ENCODE measurements at regions not wholly inside any gene's neighbourhood (a gene's known extent, or its start where the extent isn't known, plus 50 kb on each side); places are given as distances from the start of the nearest gene placed in this dataset.

DNA sequence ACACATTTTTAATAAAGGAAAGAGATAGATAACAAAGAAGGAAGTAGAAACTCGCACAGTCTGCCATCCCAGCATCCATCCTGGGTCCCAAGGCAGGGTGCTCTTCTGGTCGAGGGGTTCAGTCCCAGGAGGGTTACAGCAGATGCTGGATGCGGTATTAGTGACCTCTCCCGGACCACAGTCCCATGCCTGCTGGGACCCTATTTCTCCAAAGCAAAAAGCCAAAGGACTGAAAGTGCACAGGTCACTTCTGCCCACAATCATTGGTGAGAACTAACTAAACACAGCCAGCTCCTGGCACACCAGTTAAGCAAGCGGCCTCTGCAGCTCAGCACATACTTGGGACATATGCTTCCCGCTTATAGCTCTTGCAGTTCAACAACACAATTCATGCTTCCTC is 96.1 kb upstream of the HABP2 start:
- TF ChIP-seq, protein P1, sequence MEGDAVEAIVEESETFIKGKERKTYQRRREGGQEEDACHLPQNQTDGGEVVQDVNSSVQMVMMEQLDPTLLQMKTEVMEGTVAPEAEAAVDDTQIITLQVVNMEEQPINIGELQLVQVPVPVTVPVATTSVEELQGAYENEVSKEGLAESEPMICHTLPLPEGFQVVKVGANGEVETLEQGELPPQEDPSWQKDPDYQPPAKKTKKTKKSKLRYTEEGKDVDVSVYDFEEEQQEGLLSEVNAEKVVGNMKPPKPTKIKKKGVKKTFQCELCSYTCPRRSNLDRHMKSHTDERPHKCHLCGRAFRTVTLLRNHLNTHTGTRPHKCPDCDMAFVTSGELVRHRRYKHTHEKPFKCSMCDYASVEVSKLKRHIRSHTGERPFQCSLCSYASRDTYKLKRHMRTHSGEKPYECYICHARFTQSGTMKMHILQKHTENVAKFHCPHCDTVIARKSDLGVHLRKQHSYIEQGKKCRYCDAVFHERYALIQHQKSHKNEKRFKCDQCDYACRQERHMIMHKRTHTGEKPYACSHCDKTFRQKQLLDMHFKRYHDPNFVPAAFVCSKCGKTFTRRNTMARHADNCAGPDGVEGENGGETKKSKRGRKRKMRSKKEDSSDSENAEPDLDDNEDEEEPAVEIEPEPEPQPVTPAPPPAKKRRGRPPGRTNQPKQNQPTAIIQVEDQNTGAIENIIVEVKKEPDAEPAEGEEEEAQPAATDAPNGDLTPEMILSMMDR (IDR thresholded peaks at IDR 0.05; ENCODE audit: low read depth, low read length, missing control alignments): no peak
- H3K4me3 ChIP-seq (ENCODE audit: low read depth, low read length): no peak overlapping the region
- no peak for DNase-seq (ENCODE audit: low read depth)

DNA sequence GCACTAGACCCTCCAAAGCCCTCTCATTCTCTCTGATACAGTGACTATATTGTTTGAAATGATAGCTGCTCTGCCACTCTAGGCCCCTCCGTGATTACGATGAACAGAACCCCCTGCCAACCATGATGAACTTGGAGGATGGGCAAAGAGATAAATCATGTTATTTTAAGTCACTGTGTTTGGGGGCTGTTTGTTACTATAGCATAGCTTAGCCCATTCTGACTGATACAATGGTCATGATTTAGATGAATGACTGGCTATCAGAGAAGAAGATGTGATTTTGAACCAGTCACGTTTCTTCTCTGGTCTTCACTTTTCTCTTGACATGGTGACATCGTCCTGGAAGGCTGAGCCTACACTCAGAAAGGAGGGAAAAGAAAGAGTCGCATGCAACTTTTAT is 95.4 kb upstream of the HABP2 start:
- TF ChIP-seq, protein P1 (IDR thresholded peaks at IDR 0.05; ENCODE audit: low read depth, low read length, missing control alignments): no peak
- no peak overlapping the region for H3K4me3 ChIP-seq (ENCODE audit: low read depth, low read length)
- DNase-seq (ENCODE audit: low read depth): no peak

GRCh38 chr10:113458451-113458850 is 94.4 kb upstream of the HABP2 start:
- TF ChIP-seq, protein P1 (IDR thresholded peaks at IDR 0.05; ENCODE audit: low read depth, low read length, missing control alignments): no peak
- no peak overlapping the region for H3K4me3 ChIP-seq (ENCODE audit: low read depth, low read length)
- DNase-seq (ENCODE audit: low read depth): no peak

GRCh38 chr10:113458944-113459343 is 93.9 kb upstream of the HABP2 start:
- TF ChIP-seq, protein P1 (IDR thresholded peaks at IDR 0.05; ENCODE audit: low read depth, low read length, missing control alignments): no peak
- DNase-seq (ENCODE audit: low read depth): no peak
- no peak overlapping the region for H3K4me3 ChIP-seq (ENCODE audit: low read depth, low read length)

DNA sequence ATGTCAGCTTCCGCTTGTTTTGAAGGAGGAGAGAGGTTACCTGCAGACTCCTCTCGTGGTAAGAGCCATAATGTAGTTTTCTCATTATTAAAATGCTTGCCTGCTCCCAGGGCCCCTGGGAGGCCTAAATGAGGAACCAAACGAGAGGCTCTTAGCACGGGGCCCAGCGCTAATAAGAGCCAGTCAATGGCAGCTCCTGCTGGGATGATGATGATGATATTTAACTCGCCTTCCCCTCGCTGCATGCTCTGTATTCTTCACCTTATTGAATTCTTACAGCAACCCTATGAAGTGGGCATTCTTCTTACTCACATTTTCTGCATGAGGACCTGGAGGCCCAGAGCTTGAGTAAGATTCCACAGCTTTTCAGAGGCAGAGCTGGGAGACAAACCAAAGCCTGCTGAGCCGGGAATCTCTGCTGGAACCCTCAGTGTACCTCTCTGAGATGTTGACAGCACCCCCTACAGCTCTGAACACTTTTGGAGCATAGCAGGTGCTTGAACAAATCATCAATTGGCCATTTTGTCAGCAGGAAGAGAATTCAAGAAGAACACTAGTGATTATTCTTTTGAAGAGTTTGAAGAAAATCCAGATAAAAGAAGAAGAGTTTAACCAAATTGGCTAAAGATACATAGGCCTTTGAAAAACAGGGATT is 93.1 kb upstream of the HABP2 start:
- no peak overlapping the region for H3K4me3 ChIP-seq (ENCODE audit: low read depth, low read length)
- TF ChIP-seq, protein P1 (IDR thresholded peaks at IDR 0.05; ENCODE audit: low read depth, low read length, missing control alignments): no peak
- no peak for DNase-seq (ENCODE audit: low read depth)

DNA sequence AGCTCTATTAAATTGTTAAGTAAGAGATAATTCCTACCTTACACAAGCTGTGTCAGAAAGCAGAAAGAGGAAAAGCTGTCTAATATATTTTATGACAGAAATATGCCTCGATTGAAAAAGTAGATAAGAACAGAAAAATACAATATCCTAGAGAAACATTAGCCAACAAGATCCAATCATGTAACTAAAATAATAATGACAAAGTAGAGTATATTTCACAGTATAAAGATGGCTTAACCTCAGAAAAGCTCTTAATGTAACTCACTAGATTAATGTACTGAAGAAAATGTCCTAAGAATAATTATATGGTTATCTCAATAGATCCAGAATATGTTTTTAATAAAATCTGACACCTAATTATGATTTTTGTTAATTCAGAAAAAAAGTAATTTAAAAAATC is 89.8 kb upstream of the HABP2 start:
- DNase-seq (ENCODE audit: low read depth): no peak
- TF ChIP-seq, protein P1 (IDR thresholded peaks at IDR 0.05; ENCODE audit: low read depth, low read length, missing control alignments): no peak
- no peak overlapping the region for H3K4me3 ChIP-seq (ENCODE audit: low read depth, low read length)

- TF ChIP-seq, protein P1 (IDR thresholded peaks at IDR 0.05; ENCODE audit: low read depth, low read length, missing control alignments): no peak
- DNase-seq (ENCODE audit: low read depth): no peak
- no peak overlapping the region for H3K4me3 ChIP-seq (ENCODE audit: low read depth, low read length)
These were observed 89.1 kb upstream of the HABP2 start for GRCh38 chr10:113463777-113464176.

Measured in GM12864 (cell line).